HCT116 (cell line): ENCODE measurements at regions not wholly inside any gene's neighbourhood (a gene's known extent, or its start where the extent isn't known, plus 50 kb on each side); places are given as distances from the start of the nearest gene placed in this dataset.
A peak's percentile ranks its signal among the peaks of the same experiment; 100 is the strongest.

ENCODE experiments used
- ATAC-seq: fragments of 200-7000 bp; cut with Tn5 transposase; 2 replicates; pipeline ENCODE4 v1.9.1; 2020; ENCODE audit warnings: mild to moderate bottlenecking, moderate library complexity
- BruUV-seq: library from RNA; stranded (reverse); fragments of 400-500 nt; replicated peaks from 2 replicates; lab custom pipeline; 2021; lab: Mats Ljungman, UMichigan
- CTCF ChIA-PET: fragments of 300-600 bp; sonication (Branson Sonifier 250); formaldehyde crosslinking; loops from one replicate; lab custom pipeline; 2021; ENCODE audit warnings: antibody characterized with exemption; lab: Charles Lee
- POLR2A ChIA-PET: fragments of 300-600, 350-600 bp; sonication (Branson Sonifier 250); formaldehyde crosslinking; loops from one replicate; lab custom pipeline; 2021; ENCODE audit warnings: antibody characterized with exemption; lab: Charles Lee
- RAD21 ChIA-PET, 2 experiments: fragments of 300-600 bp; sonication (Branson Sonifier 250); formaldehyde crosslinking; loops; one replicate each; lab custom pipeline; 2023; ENCODE audit warnings: low total read pairs in 2 of 2; ENCODE audit not compliant: uncharacterized antibody in 2 of 2, unreplicated experiment in 2 of 2, low non-redundant PET in 1 of 2; lab: Charles Lee
- DNase-seq: peaks from one replicate; pipeline ENCODE4 v3.0.0-alpha.2; 2010; ENCODE audit warnings: low read depth, low spot score
- H2AFZ ChIP-seq: fragments of 200-600 bp; shearing (Covaris generic), sonication (generic); 2 replicates; pipeline ENCODE4 v1.6.1; 2017; ENCODE audit warnings: low read depth, mixed run types, mixed read lengths, antibody characterized with exemption, low read length; ENCODE audit not compliant: poor library complexity, severe bottlenecking
- H3K27ac ChIP-seq: 2 replicates; pipeline ENCODE4 v1.5.1; 2012; ENCODE audit warnings: low read depth, low read length
- H3K27me3 ChIP-seq: fragments of 200-600 bp; sonication (generic); 2 replicates; pipeline ENCODE4 v1.6.1; 2016; ENCODE audit warnings: mixed run types, low read length, mixed read lengths; ENCODE audit not compliant: insufficient read depth
- H3K36me3 ChIP-seq, 2 experiments: fragments of 200-500 bp in 1 of 2; fragments of 200-600 bp in 1 of 2; sonication (Bioruptor generic) in 1 of 2; sonication (generic) in 1 of 2; 2 replicates each; pipeline versions ENCODE4 v1.5.1 to v1.6.1; 2014 to 2016; ENCODE audit warnings: low read length in 2 of 2, inconsistent platforms in 1 of 2, mixed read lengths in 1 of 2, mixed run types in 1 of 2; ENCODE audit not compliant: insufficient read depth in 2 of 2, control insufficient read depth in 1 of 2
- H3K4me1 ChIP-seq, 2 experiments: fragments of 200-600 bp in 1 of 2; sonication (generic) in 1 of 2; 2 replicates each; pipeline versions ENCODE4 v1.5.1 to v1.6.1; 2012 to 2017; ENCODE audit warnings: low read length in 2 of 2, inconsistent platforms in 1 of 2, mild to moderate bottlenecking in 1 of 2, mixed read lengths in 1 of 2, mixed run types in 1 of 2, moderate library complexity in 1 of 2; ENCODE audit not compliant: insufficient read depth in 2 of 2, control insufficient read depth in 1 of 2
- H3K4me2 ChIP-seq: fragments of 200-600 bp; sonication (generic); 2 replicates; pipeline ENCODE4 v1.6.1; 2017; ENCODE audit warnings: mixed run types, low read length, mixed read lengths
- H3K4me3 ChIP-seq, 2 experiments: fragments of 200-600 bp in 1 of 2; sonication (generic) in 1 of 2; replicated peaks in 1 of 2; 2 replicates each; pipeline ENCODE4 v1.5.1; 2011 to 2016; ENCODE audit warnings: low read length in 2 of 2, control low read depth in 1 of 2, low read depth in 1 of 2, mild to moderate bottlenecking in 1 of 2, mixed read lengths in 1 of 2, mixed run types in 1 of 2
- H3K79me2 ChIP-seq: fragments of 200-600 bp; sonication (generic); 2 replicates; pipeline ENCODE4 v1.6.1; 2017; ENCODE audit warnings: mild to moderate bottlenecking, mixed run types, low read length, moderate library complexity, mixed read lengths; ENCODE audit not compliant: insufficient read depth
- H3K9ac ChIP-seq: fragments of 200-600 bp; sonication (generic); 2 replicates; pipeline ENCODE4 v1.6.1; 2016; ENCODE audit warnings: low read length, mixed read lengths
- H3K9me2 ChIP-seq: fragments of 200-600 bp; sonication (generic), shearing (Covaris generic); 2 replicates; pipeline ENCODE4 v1.6.1; 2017; ENCODE audit warnings: mixed run types, mild to moderate bottlenecking, moderate library complexity; ENCODE audit not compliant: insufficient read depth
- H3K9me3 ChIP-seq, 2 experiments: fragments of 200-500 bp in 1 of 2; fragments of 200-600 bp in 1 of 2; sonication (Bioruptor generic) in 1 of 2; sonication (generic) in 1 of 2; 2 replicates each; pipeline ENCODE4 v1.6.1; 2014 to 2017; ENCODE audit warnings: low read length in 2 of 2, mixed read lengths in 2 of 2, inconsistent platforms in 1 of 2, low read depth in 1 of 2, mild to moderate bottlenecking in 1 of 2, mixed run types in 1 of 2, moderate library complexity in 1 of 2; ENCODE audit not compliant: control insufficient read depth in 1 of 2, insufficient read depth in 1 of 2
- H4K20me1 ChIP-seq: fragments of 200-600 bp; sonication (generic), shearing (Covaris generic); 2 replicates; pipeline ENCODE4 v1.6.1; 2017; ENCODE audit warnings: mixed run types, mild to moderate bottlenecking, moderate library complexity; ENCODE audit not compliant: insufficient read depth
- EGR1 ChIP-seq: IDR thresholded peaks from 2 replicates; pipeline ENCODE4 v1.6.1; 2012; ENCODE audit warnings: low read depth
- ELF1 ChIP-seq: IDR thresholded peaks from 2 replicates; pipeline ENCODE4 v1.6.1; 2012; ENCODE audit warnings: low read depth, borderline replicate concordance
- EZH2 ChIP-seq: fragments of 200-600 bp; sonication (generic); IDR thresholded peaks from 2 replicates; pipeline ENCODE4 v1.6.1; 2017; ENCODE audit warnings: antibody characterized with exemption, mixed run types
- EZH2phosphoT487 ChIP-seq: fragments of 200-600 bp; IDR thresholded peaks from 2 replicates; pipeline ENCODE4 v1.6.1; 2018; ENCODE audit warnings: antibody characterized with exemption, borderline replicate concordance
- FOSL1 ChIP-seq: IDR thresholded peaks from 2 replicates; pipeline ENCODE4 v1.6.1; 2012; ENCODE audit warnings: low read depth
- JUND ChIP-seq: IDR thresholded peaks from 2 replicates; pipeline ENCODE4 v1.6.1; 2012
- POLR2A ChIP-seq: IDR thresholded peaks from 2 replicates; pipeline ENCODE4 v1.7.0; 2011; ENCODE audit warnings: borderline replicate concordance; ENCODE audit not compliant: insufficient read depth, insufficient read length; ENCODE audit errors: extremely low read depth
- POLR2AphosphoS5 ChIP-seq: IDR thresholded peaks from 2 replicates; pipeline ENCODE4 v1.6.1; 2011; ENCODE audit warnings: mild to moderate bottlenecking, low read depth, low read length, moderate library complexity
- RAD21 ChIP-seq: IDR thresholded peaks from 2 replicates; pipeline ENCODE4 v1.6.1; 2012; ENCODE audit warnings: low read depth, mild to moderate bottlenecking
- SIN3A ChIP-seq: IDR thresholded peaks from 2 replicates; pipeline ENCODE4 v1.6.1; 2012; ENCODE audit warnings: low read depth
- SP1 ChIP-seq: IDR thresholded peaks from 2 replicates; pipeline ENCODE4 v1.6.1; 2012; ENCODE audit warnings: low read depth
- SRF ChIP-seq: IDR thresholded peaks from 2 replicates; pipeline ENCODE4 v1.6.1; 2012; ENCODE audit warnings: low read depth
- TCF7L2 ChIP-seq: IDR thresholded peaks from 2 replicates; pipeline ENCODE4 v1.7.0; 2011; ENCODE audit warnings: borderline replicate concordance, inconsistent platforms; ENCODE audit not compliant: insufficient read depth, insufficient read length; ENCODE audit errors: extremely low read depth
- YY1 ChIP-seq: IDR thresholded peaks from 2 replicates; pipeline ENCODE4 v1.6.1; 2011; ENCODE audit warnings: low read length, low read depth, moderate library complexity, mild to moderate bottlenecking; ENCODE audit not compliant: insufficient replicate concordance; ENCODE audit errors: extremely low read depth
- ZFX ChIP-seq: fragments of 450-650 bp; IDR thresholded peaks from 2 replicates; pipeline ENCODE4 v1.6.1; 2017
- ZNF274 ChIP-seq: fragments of 200-500 bp; sonication (Bioruptor generic); IDR thresholded peaks from 2 replicates; pipeline ENCODE4 v1.6.1; 2014; ENCODE audit warnings: mild to moderate bottlenecking, low read depth, low read length, inconsistent platforms
- intact Hi-C: fragments of 100-400 bp; cut with micrococcal nuclease; formaldehyde crosslinking; loops from 2 replicates; pipeline ENCODE4 v1.10.0; 2022
- TF ChIP-seq, protein P1 (sequence below): IDR thresholded peaks from 2 replicates; pipeline ENCODE4 v1.6.1; 2011; ENCODE audit warnings: mild to moderate bottlenecking, low read length, moderate library complexity; ENCODE audit not compliant: insufficient replicate concordance; ENCODE audit errors: extremely low read depth
- TF ChIP-seq, protein P2 (sequence below): IDR thresholded peaks from 2 replicates; pipeline ENCODE4 v1.6.1; 2012
- TF ChIP-seq, protein P3 (sequence below): IDR thresholded peaks from 2 replicates; pipeline ENCODE4 v1.6.1; 2012
- TF ChIP-seq, protein P4 (sequence below): IDR thresholded peaks from 2 replicates; pipeline ENCODE4 v1.6.1; 2012; ENCODE audit warnings: low read depth

DNA sequence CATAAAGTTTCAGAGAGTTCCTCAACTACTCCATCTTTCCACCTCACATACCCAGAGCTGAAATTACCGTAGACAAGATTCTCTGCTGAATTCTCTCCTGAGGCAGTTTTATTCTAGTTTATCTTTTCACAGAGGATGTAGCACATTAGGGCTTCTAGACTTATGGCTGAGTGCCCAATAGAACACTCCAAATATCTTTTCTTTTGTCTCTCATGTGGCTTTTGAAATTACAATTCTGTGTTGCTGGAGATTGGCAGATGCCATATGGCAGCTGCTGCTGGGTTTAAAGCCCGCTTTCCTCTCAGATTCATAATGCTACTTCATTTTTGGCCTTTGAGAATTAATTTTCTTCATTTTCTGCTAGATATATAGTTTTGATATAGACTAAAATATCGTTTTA, 107.6 kb upstream of the BANK1 start (continued):
- no peak for TF ChIP-seq ZNF274
- TF ChIP-seq TCF7L2: no peak
- TF ChIP-seq, protein P1, sequence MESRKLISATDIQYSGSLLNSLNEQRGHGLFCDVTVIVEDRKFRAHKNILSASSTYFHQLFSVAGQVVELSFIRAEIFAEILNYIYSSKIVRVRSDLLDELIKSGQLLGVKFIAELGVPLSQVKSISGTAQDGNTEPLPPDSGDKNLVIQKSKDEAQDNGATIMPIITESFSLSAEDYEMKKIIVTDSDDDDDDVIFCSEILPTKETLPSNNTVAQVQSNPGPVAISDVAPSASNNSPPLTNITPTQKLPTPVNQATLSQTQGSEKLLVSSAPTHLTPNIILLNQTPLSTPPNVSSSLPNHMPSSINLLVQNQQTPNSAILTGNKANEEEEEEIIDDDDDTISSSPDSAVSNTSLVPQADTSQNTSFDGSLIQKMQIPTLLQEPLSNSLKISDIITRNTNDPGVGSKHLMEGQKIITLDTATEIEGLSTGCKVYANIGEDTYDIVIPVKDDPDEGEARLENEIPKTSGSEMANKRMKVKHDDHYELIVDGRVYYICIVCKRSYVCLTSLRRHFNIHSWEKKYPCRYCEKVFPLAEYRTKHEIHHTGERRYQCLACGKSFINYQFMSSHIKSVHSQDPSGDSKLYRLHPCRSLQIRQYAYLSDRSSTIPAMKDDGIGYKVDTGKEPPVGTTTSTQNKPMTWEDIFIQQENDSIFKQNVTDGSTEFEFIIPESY: no peak
- TF ChIP-seq EGR1: no peak
- TF ChIP-seq ELF1: no peak
- no peak for TF ChIP-seq FOSL1
- no peak for TF ChIP-seq RAD21
- no peak for TF ChIP-seq POLR2AphosphoS5
- TF ChIP-seq, protein P2, sequence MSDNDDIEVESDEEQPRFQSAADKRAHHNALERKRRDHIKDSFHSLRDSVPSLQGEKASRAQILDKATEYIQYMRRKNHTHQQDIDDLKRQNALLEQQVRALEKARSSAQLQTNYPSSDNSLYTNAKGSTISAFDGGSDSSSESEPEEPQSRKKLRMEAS: no peak
- TF ChIP-seq POLR2A: no peak

DNA sequence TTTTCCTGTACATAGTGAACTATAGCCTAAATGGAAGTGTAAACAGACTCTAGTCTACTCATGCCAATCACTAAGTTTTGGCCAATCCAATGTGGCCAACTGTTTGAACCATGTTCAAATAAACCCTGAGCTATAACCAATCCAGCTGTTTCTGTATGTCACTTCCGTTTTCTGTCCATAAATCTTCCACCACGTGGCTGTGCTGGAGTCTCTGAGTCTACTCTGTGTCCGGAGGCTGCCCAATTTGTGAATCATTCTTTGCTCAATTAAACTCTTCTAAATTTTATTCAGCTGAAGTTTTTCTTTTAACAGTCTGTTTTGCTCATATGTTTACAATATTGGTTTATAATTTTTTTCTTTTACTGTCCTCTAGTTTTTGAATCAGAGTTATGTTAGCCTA, 112.3 kb upstream of the BANK1 start:
- ATAC-seq (no peak), DNase-seq (no peak)
- ChIA-PET RAD21 (no interaction called here), CTCF (no interaction called here), POLR2A (no interaction called here)
- Histone ChIP-seq H3K4me2 (no peak overlapping the region), H3K79me2 (no peaks in the 10 kb centered on the region), H3K9me2 (no peaks in the 10 kb centered on the region), H3K27me3 (no peaks in the 10 kb centered on the region), H3K4me1 (no peaks in the 10 kb centered on the region), H3K9me3 (no peaks in the 10 kb centered on the region), H4K20me1 (no peaks in the 10 kb centered on the region), H2AFZ (peak overlapping the region; percentile 86), H3K27ac (no peak overlapping the region), H3K4me3 (no peak overlapping the region), H3K9ac (no peak overlapping the region), H3K36me3 (no peaks in the 10 kb centered on the region)
- BruUV-seq: no TSS peak
- intact Hi-C loops: no loop called here
- TF ChIP-seq, protein P3, sequence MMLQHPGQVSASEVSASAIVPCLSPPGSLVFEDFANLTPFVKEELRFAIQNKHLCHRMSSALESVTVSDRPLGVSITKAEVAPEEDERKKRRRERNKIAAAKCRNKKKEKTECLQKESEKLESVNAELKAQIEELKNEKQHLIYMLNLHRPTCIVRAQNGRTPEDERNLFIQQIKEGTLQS: no peak
- TF ChIP-seq SP1: no peak
- no peak for TF ChIP-seq POLR2A
- TF ChIP-seq ZFX: no peak
- no peak for TF ChIP-seq ZNF274
- TF ChIP-seq EZH2phosphoT487: no peak
- TF ChIP-seq, protein P2: no peak
- no peak for TF ChIP-seq RAD21
- TF ChIP-seq SRF: no peak
- no peak for TF ChIP-seq EZH2
- no peak for TF ChIP-seq EGR1
- TF ChIP-seq SIN3A: no peak
- TF ChIP-seq FOSL1: no peak
- no peak for TF ChIP-seq YY1
- TF ChIP-seq, protein P4, sequence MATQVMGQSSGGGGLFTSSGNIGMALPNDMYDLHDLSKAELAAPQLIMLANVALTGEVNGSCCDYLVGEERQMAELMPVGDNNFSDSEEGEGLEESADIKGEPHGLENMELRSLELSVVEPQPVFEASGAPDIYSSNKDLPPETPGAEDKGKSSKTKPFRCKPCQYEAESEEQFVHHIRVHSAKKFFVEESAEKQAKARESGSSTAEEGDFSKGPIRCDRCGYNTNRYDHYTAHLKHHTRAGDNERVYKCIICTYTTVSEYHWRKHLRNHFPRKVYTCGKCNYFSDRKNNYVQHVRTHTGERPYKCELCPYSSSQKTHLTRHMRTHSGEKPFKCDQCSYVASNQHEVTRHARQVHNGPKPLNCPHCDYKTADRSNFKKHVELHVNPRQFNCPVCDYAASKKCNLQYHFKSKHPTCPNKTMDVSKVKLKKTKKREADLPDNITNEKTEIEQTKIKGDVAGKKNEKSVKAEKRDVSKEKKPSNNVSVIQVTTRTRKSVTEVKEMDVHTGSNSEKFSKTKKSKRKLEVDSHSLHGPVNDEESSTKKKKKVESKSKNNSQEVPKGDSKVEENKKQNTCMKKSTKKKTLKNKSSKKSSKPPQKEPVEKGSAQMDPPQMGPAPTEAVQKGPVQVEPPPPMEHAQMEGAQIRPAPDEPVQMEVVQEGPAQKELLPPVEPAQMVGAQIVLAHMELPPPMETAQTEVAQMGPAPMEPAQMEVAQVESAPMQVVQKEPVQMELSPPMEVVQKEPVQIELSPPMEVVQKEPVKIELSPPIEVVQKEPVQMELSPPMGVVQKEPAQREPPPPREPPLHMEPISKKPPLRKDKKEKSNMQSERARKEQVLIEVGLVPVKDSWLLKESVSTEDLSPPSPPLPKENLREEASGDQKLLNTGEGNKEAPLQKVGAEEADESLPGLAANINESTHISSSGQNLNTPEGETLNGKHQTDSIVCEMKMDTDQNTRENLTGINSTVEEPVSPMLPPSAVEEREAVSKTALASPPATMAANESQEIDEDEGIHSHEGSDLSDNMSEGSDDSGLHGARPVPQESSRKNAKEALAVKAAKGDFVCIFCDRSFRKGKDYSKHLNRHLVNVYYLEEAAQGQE: no peak
- no peak for TF ChIP-seq JUND
- TF ChIP-seq ELF1: no peak
